ENCODE measurements at regions not wholly inside any gene's neighbourhood (a gene's known extent, or its start where the extent isn't known, plus 50 kb on each side); places are given as distances from the start of the nearest gene placed in this dataset.

GRCh38 chr7:82677493-82677892 is 233.9 kb upstream of the CACNA2D1 start:
- TF ChIP-seq ZBTB33 (IDR thresholded peaks at IDR 0.05; ENCODE audit: extremely low read depth, insufficient replicate concordance, low read length), result no peak
- no peak for TF ChIP-seq SP1 (IDR thresholded peaks at IDR 0.05; ENCODE audit: low read depth)
- no peak for TF ChIP-seq EZH2 (IDR thresholded peaks at IDR 0.05)
- no peak for TF ChIP-seq CTCF (IDR thresholded peaks at IDR 0.05 in 2 of 3, conservative IDR thresholded peaks at IDR 0.05 in 1 of 3; ENCODE audit: borderline replicate concordance in 1 of 3, insufficient read depth in 1 of 3, low read depth in 2 of 3, low read length in 2 of 3)
- TF ChIP-seq POLR2A (IDR thresholded peaks at IDR 0.05; ENCODE audit: borderline replicate concordance, extremely low read depth, insufficient read depth, insufficient read length), result no peak
- TF ChIP-seq RAD21 (IDR thresholded peaks at IDR 0.05; ENCODE audit: low read depth), result no peak
- TF ChIP-seq TCF7L2 (IDR thresholded peaks at IDR 0.05; ENCODE audit: borderline replicate concordance, extremely low read depth, insufficient read depth, insufficient read length), result no peak
